Activated CD8-positive, alpha-beta memory T cell treated with anti-CD3 and anti-CD28 coated beads, Interleukin-2, amount 50 U/mL, for 24 hours (primary cell): ENCODE measurements at regions not wholly inside any gene's neighbourhood (a gene's known extent, or its start where the extent isn't known, plus 50 kb on each side); places are given as distances from the start of the nearest gene placed in this dataset.

Experiments
- DNase-seq: peaks from one replicate; pipeline ENCODE4 v3.0.0-alpha.2; 2020; ENCODE audit errors: extremely low read depth

- DNase-seq, result no peak
These were observed 56.4 kb upstream of the F13A1 start for GRCh38 chr6:6376845-6377244.

- no peak for DNase-seq
These were observed 57.2 kb upstream of the F13A1 start for GRCh38 chr6:6377621-6378020.

- no peak for DNase-seq
These were observed 59.1 kb upstream of the F13A1 start for GRCh38 chr6:6379573-6379972.

- DNase-seq, result no peak
These were observed 64.1 kb upstream of the F13A1 start for GRCh38 chr6:6384520-6384919.

GRCh38 chr6:6386010-6386409, 65.5 kb upstream of the F13A1 start:
- DNase-seq, result no peak

- DNase-seq, result no peak
These were observed 70.6 kb upstream of the F13A1 start for GRCh38 chr6:6390849-6391602.

- no peak for DNase-seq
These were observed 72.0 kb upstream of the F13A1 start for GRCh38 chr6:6392214-6393068.

GRCh38 chr6:6393069-6393529, 72.6 kb upstream of the F13A1 start:
- DNase-seq, result no peak

GRCh38 chr6:6395581-6396197, 75.2 kb upstream of the F13A1 start:
- no peak for DNase-seq

GRCh38 chr6:6397842-6398241, 77.4 kb upstream of the F13A1 start:
- DNase-seq, result no peak

- no peak for DNase-seq
These were observed 79.1 kb upstream of the F13A1 start for GRCh38 chr6:6399568-6399967.

GRCh38 chr6:6401401-6401800, 80.9 kb upstream of the F13A1 start:
- DNase-seq, result no peak

GRCh38 chr6:6402006-6402405, 81.5 kb upstream of the F13A1 start:
- no peak for DNase-seq

GRCh38 chr6:6402591-6402990, 82.1 kb upstream of the F13A1 start:
- no peak for DNase-seq

GRCh38 chr6:6405031-6405430, 84.6 kb upstream of the F13A1 start:
- DNase-seq, result no peak

GRCh38 chr6:6405997-6406714, 85.7 kb upstream of the F13A1 start:
- no peak for DNase-seq

- DNase-seq, result no peak
These were observed 86.2 kb upstream of the F13A1 start for GRCh38 chr6:6406715-6407070.

GRCh38 chr6:6407071-6407741, 86.7 kb upstream of the F13A1 start:
- no peak for DNase-seq

GRCh38 chr6:6409397-6410030, 89.1 kb upstream of the F13A1 start:
- no peak for DNase-seq

- DNase-seq, result no peak
These were observed 90.7 kb upstream of the F13A1 start for GRCh38 chr6:6411115-6411514.

- no peak for DNase-seq
These were observed 91.8 kb upstream of the F13A1 start for GRCh38 chr6:6412221-6412620.
